ENCODE measurements at regions not wholly inside any gene's neighbourhood (a gene's known extent, or its start where the extent isn't known, plus 50 kb on each side); places are given as distances from the start of the nearest gene placed in this dataset.

- no peak for DNase-seq (ENCODE audit: low spot score)
These were observed 882.9 kb downstream of the RPA4 start for GRCh38 chrX:97766501-97767095.

- no peak for DNase-seq (ENCODE audit: low spot score)
These were observed 903.6 kb downstream of the RPA4 start for GRCh38 chrX:97787311-97787710.

- no peak for DNase-seq (ENCODE audit: low spot score)
These were observed 904.1 kb downstream of the RPA4 start for GRCh38 chrX:97787849-97788248.

DNA sequence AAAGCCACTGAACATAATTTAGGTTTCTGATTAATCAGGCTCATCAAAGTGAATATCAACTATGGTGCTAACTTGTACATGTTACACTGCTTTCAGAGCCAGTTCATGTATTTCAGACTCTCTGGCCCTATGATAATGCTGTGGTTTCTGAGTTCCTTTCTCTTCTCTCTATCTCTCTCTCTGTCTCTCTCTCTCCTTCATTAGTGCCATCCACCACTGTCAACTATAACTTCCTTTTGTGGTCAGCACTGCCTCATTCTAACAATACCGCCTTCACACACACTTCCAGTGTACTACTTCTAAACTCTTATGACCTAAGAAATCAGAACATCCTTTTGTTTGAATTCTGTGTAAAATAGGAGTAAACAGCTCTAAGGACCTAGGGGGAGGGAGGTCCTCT, 907.1 kb downstream of the RPA4 start:
- DNase-seq (ENCODE audit: low spot score), result no peak

DNA sequence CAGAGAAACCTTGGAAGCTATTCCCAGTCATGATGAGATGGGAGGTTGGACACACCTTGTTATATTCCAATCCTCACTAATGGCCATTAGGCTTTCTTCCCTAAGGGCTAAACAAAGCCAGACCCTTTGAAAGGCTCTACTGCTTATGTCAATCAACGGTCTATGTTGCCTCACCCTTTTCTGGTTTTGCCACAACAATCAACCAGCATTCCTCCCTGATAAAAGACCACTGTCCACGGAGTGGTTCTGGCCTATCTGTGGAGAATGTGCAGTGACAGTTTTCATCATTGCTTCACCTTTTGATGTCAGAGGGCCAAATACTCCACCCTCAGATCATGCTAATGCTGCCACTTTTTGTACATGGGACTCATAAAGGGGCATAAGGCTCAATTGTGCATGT, 913.4 kb downstream of the RPA4 start:
- DNase-seq (ENCODE audit: low spot score), result no peak

- DNase-seq (ENCODE audit: low spot score), result no peak
These were observed 922.5 kb downstream of the RPA4 start for GRCh38 chrX:97806238-97806637.

- no peak for DNase-seq (ENCODE audit: low spot score)
These were observed 923.2 kb downstream of the RPA4 start for GRCh38 chrX:97806946-97807345.

GRCh38 chrX:97820170-97820569, 936.5 kb downstream of the RPA4 start:
- no peak for DNase-seq (ENCODE audit: low spot score)

GRCh38 chrX:97828471-97828870, 944.8 kb downstream of the RPA4 start:
- DNase-seq (ENCODE audit: low spot score), result no peak

GRCh38 chrX:97835969-97836368, 952.3 kb downstream of the RPA4 start:
- no peak for DNase-seq (ENCODE audit: low spot score)

- DNase-seq (ENCODE audit: low spot score), result no peak
These were observed 958.0 kb downstream of the RPA4 start for GRCh38 chrX:97841544-97842179.

GRCh38 chrX:97842468-97843199, 958.9 kb downstream of the RPA4 start:
- DNase-seq (ENCODE audit: low spot score), result no peak

GRCh38 chrX:97843200-97843811, 959.6 kb downstream of the RPA4 start:
- DNase-seq (ENCODE audit: low spot score), result no peak

GRCh38 chrX:97844161-97844560, 960.5 kb downstream of the RPA4 start:
- DNase-seq (ENCODE audit: low spot score), result no peak

DNA sequence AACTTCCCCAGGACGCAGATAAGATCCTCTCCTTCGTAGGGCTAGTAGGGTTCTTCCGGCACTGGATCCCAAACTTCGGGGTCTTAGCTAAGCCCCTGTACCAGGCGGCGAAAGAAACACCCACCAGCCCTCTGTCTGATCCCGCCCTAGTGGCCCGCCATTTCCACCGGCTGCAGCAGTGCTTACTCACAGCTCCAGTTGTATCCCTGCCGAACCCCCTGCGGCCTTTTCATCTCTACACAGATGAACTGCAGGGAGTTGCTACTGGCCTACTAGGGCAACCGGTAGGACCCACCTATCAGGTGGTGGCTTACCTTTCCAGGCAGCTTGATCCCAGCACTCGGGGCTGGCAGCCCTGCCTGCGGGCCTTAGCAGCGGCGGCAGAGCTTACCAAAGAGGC, 961.2 kb downstream of the RPA4 start:
- no peak for DNase-seq (ENCODE audit: low spot score)

- DNase-seq (ENCODE audit: low spot score), result no peak
These were observed 961.7 kb downstream of the RPA4 start for GRCh38 chrX:97845451-97845850.

GRCh38 chrX:97846228-97846627, 962.5 kb downstream of the RPA4 start:
- DNase-seq (ENCODE audit: low spot score), result no peak

GRCh38 chrX:97846718-97847237, 963.1 kb downstream of the RPA4 start:
- DNase-seq (ENCODE audit: low spot score), result no peak

- no peak for DNase-seq (ENCODE audit: low spot score)
These were observed 964.4 kb downstream of the RPA4 start for GRCh38 chrX:97847885-97848679.

GRCh38 chrX:97849951-97850350, 966.2 kb downstream of the RPA4 start:
- no peak for DNase-seq (ENCODE audit: low spot score)

DNA sequence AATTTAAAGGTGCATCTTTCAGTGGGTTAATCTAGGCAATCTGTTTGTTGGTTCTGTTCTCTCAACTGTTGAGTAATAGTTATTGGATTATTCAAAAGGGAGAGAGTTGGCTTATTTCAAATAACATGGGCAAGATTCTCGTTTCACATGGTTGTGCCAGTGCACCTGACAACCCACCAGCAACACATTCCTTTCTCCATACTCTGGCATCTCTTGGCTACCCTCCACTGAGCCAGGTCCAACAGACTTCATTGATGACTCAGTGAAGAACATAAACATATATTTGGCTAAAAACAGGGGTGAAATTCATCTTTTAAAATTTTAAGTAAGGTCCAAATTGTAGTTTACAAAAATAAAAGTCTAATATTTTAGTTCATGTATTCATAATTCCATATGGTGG, 967.2 kb downstream of the RPA4 start:
- DNase-seq (ENCODE audit: low spot score), result no peak

DNA sequence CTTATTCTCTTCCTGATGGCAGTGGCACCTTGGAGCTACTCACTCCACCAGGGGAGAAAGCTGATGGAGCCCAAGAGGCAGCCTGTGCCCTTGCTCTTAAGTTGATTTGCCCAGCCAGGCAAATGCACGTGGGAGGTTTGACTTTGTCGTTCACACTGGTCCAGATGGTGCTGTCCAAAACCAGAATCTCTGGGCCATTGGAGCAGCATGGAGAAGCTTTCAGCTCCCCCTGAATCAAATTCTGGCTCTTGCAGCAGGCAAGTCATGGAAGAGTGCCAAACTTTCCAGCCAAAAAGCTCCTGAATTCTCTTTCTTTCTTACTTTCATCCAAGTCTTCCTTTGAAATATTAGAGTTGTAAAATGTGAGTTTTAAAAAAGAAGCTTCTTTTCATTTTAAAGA, 970.4 kb downstream of the RPA4 start:
- no peak for DNase-seq (ENCODE audit: low spot score)
